Body of pancreas (tissue), 4 donors: ENCODE measurements at regions not wholly inside any gene's neighbourhood (a gene's known extent, or its start where the extent isn't known, plus 50 kb on each side); places are given as distances from the start of the nearest gene placed in this dataset.

ENCODE experiments used
- POLR2A ChIP-seq, 3 donors: fragments of 450-650 bp; IDR thresholded peaks; one replicate each; pipeline ENCODE4 v1.6.1; 2016; ENCODE audit warnings: antibody characterized with exemption in 3 of 3, mild to moderate bottlenecking in 2 of 3
- TF ChIP-seq, protein P1 (sequence below), 7 experiments: fragments of 450-650 bp in 4 of 7; fragments of 200-600 bp in 3 of 7; sonication (generic) in 3 of 7; IDR thresholded peaks; one replicate each; pipeline ENCODE4 v1.5.1; 2016 to 2019; ENCODE audit warnings: antibody characterized with exemption in 7 of 7

DNA sequence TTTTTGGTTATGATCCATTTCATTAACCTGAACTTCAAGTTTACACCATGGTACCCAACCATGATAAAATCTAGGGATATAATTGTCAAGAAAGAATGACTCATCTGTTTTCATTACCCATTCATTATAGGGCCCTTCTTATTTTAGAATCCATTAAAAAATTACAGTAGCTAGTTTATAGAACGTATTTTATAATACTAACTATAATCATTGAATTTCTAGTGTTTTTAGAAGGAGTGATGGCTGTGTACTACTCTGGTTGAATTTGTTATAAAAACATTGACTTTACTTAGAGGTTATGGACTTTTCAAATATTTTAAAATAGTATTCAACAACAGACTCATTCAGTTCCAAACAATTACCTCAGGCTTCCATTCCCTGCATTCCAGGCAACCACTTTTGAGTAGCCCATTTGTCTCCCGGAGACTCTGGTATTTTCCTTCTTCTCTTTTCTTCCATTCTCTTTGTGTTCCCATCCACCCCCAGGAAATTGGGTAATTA is 71.9 kb upstream of the KLF12 start:
- TF ChIP-seq, protein P1, sequence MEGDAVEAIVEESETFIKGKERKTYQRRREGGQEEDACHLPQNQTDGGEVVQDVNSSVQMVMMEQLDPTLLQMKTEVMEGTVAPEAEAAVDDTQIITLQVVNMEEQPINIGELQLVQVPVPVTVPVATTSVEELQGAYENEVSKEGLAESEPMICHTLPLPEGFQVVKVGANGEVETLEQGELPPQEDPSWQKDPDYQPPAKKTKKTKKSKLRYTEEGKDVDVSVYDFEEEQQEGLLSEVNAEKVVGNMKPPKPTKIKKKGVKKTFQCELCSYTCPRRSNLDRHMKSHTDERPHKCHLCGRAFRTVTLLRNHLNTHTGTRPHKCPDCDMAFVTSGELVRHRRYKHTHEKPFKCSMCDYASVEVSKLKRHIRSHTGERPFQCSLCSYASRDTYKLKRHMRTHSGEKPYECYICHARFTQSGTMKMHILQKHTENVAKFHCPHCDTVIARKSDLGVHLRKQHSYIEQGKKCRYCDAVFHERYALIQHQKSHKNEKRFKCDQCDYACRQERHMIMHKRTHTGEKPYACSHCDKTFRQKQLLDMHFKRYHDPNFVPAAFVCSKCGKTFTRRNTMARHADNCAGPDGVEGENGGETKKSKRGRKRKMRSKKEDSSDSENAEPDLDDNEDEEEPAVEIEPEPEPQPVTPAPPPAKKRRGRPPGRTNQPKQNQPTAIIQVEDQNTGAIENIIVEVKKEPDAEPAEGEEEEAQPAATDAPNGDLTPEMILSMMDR (IDR thresholded peaks at IDR 0.05): no peak
- no peak for TF ChIP-seq POLR2A (IDR thresholded peaks at IDR 0.05)
